Astrocyte of the cerebellum (primary cell): ENCODE measurements at regions not wholly inside any gene's neighbourhood (a gene's known extent, or its start where the extent isn't known, plus 50 kb on each side); places are given as distances from the start of the nearest gene placed in this dataset.

Experiments
- DNase-seq: peaks from one replicate; pipeline ENCODE4 v3.0.0-alpha.2; 2011; ENCODE audit warnings: low read depth
- H3K4me3 ChIP-seq: 2 replicates; pipeline ENCODE4 v1.5.1; 2011; ENCODE audit warnings: mild to moderate bottlenecking, low read depth, low read length, moderate library complexity
- CTCF ChIP-seq: IDR thresholded peaks from 2 replicates; pipeline ENCODE4 v1.5.1; 2012; ENCODE audit warnings: low read length, low read depth, moderate library complexity, mild to moderate bottlenecking; ENCODE audit errors: missing control alignments
- in situ Hi-C: cut with HindIII; loops from 2 replicates; pipeline ENCODE4 v1.10.0; 2017; ENCODE audit warnings: low sequenced_read_pairs

GRCh38 chr10:9824631-9825071 lies 1193.0 kb upstream of the CELF2 start:
- TF ChIP-seq CTCF = no peak
- H3K4me3 ChIP-seq = no peak overlapping the region
- in situ Hi-C loops = no loop called here
- DNase-seq = no peak

GRCh38 chr10:9825491-9826018 lies 1192.1 kb upstream of the CELF2 start:
- in situ Hi-C loops = no loop called here
- no peak overlapping the region for H3K4me3 ChIP-seq
- DNase-seq = no peak
- no peak for TF ChIP-seq CTCF

- TF ChIP-seq CTCF = no peak
- H3K4me3 ChIP-seq = no peak overlapping the region
- in situ Hi-C loops = no loop called here
- no peak for DNase-seq
Observed at GRCh38 chr10:9828110-9828509, 1189.6 kb upstream of the CELF2 start.

GRCh38 chr10:9833942-9834341 lies 1183.7 kb upstream of the CELF2 start:
- no peak overlapping the region for H3K4me3 ChIP-seq
- DNase-seq = no peak
- in situ Hi-C loops = no loop called here
- TF ChIP-seq CTCF = no peak

- no peak for TF ChIP-seq CTCF
- in situ Hi-C loops = no loop called here
- no peak for DNase-seq
- no peak overlapping the region for H3K4me3 ChIP-seq
Observed at GRCh38 chr10:9834434-9834833, 1183.2 kb upstream of the CELF2 start.

- in situ Hi-C loops = no loop called here
- no peak overlapping the region for H3K4me3 ChIP-seq
- DNase-seq = no peak
- TF ChIP-seq CTCF = no peak
Observed at GRCh38 chr10:9845075-9845474, 1172.6 kb upstream of the CELF2 start.

GRCh38 chr10:9848278-9848677 lies 1169.4 kb upstream of the CELF2 start:
- TF ChIP-seq CTCF = no peak
- DNase-seq = no peak
- in situ Hi-C loops = no loop called here
- no peak overlapping the region for H3K4me3 ChIP-seq
